ENCODE measurements at regions not wholly inside any gene's neighbourhood (a gene's known extent, or its start where the extent isn't known, plus 50 kb on each side); places are given as distances from the start of the nearest gene placed in this dataset.
A peak's percentile ranks its signal among the peaks of the same experiment; 100 is the strongest.

DNA sequence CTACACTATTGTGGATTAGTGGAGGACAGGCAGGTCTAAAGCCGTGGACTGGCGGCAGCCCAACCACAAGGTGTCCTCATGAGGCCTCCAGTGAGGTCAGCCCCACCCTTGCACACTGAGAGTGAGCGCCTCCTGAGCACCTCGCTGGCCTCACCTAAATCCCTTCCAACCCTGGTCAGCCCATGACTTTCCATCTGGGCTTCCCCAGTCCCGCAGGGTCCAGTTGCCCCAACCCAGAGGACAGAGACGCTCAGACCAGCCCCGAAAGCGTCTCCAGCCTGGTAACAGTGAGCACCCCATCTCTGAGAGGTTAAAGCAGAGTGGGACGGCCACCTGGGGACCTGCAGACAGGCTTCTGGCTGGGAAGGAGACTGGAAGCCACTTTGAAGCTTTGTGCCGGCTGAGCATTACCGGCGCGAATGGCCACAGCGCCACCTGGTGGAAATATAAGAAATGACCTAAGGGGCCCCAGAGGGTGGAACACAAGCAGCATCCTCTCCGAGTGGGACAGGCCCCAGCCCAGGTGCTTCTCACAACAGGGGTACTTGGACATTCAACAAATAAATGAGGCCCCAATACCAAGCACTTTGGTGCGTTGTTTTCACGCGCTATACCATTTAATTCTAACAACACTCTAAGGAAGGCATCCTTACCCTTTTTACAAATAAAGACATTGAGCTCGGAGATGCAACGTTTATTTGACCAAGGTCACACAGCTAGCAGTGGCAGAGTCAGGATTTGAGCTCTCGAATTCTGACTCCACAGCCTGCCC, 65.7 kb upstream of the TOP1 start (continued):
- TF ChIP-seq, protein P1, sequence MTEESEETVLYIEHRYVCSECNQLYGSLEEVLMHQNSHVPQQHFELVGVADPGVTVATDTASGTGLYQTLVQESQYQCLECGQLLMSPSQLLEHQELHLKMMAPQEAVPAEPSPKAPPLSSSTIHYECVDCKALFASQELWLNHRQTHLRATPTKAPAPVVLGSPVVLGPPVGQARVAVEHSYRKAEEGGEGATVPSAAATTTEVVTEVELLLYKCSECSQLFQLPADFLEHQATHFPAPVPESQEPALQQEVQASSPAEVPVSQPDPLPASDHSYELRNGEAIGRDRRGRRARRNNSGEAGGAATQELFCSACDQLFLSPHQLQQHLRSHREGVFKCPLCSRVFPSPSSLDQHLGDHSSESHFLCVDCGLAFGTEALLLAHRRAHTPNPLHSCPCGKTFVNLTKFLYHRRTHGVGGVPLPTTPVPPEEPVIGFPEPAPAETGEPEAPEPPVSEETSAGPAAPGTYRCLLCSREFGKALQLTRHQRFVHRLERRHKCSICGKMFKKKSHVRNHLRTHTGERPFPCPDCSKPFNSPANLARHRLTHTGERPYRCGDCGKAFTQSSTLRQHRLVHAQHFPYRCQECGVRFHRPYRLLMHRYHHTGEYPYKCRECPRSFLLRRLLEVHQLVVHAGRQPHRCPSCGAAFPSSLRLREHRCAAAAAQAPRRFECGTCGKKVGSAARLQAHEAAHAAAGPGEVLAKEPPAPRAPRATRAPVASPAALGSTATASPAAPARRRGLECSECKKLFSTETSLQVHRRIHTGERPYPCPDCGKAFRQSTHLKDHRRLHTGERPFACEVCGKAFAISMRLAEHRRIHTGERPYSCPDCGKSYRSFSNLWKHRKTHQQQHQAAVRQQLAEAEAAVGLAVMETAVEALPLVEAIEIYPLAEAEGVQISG (CRISPR knock-in tag; IDR thresholded peaks at IDR 0.05) = peak; percentile 55; the same call in 1 of the 2 replicates
- TF ChIP-seq KLF15 (CRISPR knock-in tag; IDR thresholded peaks at IDR 0.05; ENCODE audit: borderline replicate concordance) (0 out of 2 replicates have a peak, but pooled peaks have one; percentile 25), RELA (CRISPR knock-in tag; IDR thresholded peaks at IDR 0.05) (no peak), ZNF776 (CRISPR knock-in tag; IDR thresholded peaks at IDR 0.05) (0 out of 2 replicates have a peak, but pooled peaks have one; percentile 15), ZSCAN20 (CRISPR knock-in tag; IDR thresholded peaks at IDR 0.05; ENCODE audit: borderline replicate concordance) (no peak), ZNF263 (CRISPR knock-in tag; IDR thresholded peaks at IDR 0.05) (0 out of 2 replicates have a peak, but pooled peaks have one; percentile 15), NR2F6 (IDR thresholded peaks at IDR 0.05) (no peak), NR2F6 (CRISPR knock-in tag; IDR thresholded peaks at IDR 0.05) (peak; percentile 35; the same call in 1 of the 2 replicates), ZNF564 (CRISPR knock-in tag; IDR thresholded peaks at IDR 0.05) (no peak), ONECUT2 (CRISPR knock-in tag; IDR thresholded peaks at IDR 0.05) (no peak), ETV5 (CRISPR knock-in tag; IDR thresholded peaks at IDR 0.05; ENCODE audit: borderline replicate concordance) (peak; percentile 17; the same call in 1 of the 2 replicates), SNAI1 (CRISPR knock-in tag; IDR thresholded peaks at IDR 0.05; ENCODE audit: borderline replicate concordance) (0 out of 2 replicates have a peak, but pooled peaks have one; percentile 27), HIVEP1 (CRISPR knock-in tag; IDR thresholded peaks at IDR 0.05) (no peak; the same call in 1 of the 2 replicates), ZNF253 (CRISPR knock-in tag; IDR thresholded peaks at IDR 0.05; ENCODE audit: borderline replicate concordance) (no peak), ZNF30 (CRISPR knock-in tag; IDR thresholded peaks at IDR 0.05) (0 out of 2 replicates have a peak, but pooled peaks have one; percentile 30), ZNF350 (CRISPR knock-in tag; IDR thresholded peaks at IDR 0.05; ENCODE audit: borderline replicate concordance, low read depth) (peak; percentile 68; the same call in 1 of the 2 replicates), SPEN (CRISPR knock-in tag; IDR thresholded peaks at IDR 0.05; ENCODE audit: low read depth) (peak; percentile 42; the same call in 1 of the 2 replicates), NFYB (CRISPR knock-in tag; IDR thresholded peaks at IDR 0.05) (no peak)
- TF ChIP-seq, protein P2, sequence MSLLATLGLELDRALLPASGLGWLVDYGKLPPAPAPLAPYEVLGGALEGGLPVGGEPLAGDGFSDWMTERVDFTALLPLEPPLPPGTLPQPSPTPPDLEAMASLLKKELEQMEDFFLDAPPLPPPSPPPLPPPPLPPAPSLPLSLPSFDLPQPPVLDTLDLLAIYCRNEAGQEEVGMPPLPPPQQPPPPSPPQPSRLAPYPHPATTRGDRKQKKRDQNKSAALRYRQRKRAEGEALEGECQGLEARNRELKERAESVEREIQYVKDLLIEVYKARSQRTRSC (CRISPR knock-in tag; IDR thresholded peaks at IDR 0.05; ENCODE audit: low read depth) = no peak
- TF ChIP-seq, protein P3, sequence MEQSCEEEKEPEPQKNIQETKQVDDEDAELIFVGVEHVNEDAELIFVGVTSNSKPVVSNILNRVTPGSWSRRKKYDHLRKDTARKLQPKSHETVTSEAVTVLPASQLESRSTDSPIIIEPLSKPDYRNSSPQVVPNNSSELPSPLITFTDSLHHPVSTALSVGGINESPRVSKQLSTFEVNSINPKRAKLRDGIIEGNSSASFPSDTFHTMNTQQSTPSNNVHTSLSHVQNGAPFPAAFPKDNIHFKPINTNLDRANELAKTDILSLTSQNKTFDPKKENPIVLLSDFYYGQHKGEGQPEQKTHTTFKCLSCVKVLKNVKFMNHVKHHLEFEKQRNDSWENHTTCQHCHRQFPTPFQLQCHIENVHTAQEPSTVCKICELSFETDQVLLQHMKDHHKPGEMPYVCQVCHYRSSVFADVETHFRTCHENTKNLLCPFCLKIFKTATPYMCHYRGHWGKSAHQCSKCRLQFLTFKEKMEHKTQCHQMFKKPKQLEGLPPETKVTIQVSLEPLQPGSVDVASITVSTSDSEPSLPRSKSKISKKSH (CRISPR knock-in tag; IDR thresholded peaks at IDR 0.05; ENCODE audit: borderline replicate concordance) = 0 out of 2 replicates have a peak, but pooled peaks have one; percentile 49
- TF ChIP-seq, protein P4, sequence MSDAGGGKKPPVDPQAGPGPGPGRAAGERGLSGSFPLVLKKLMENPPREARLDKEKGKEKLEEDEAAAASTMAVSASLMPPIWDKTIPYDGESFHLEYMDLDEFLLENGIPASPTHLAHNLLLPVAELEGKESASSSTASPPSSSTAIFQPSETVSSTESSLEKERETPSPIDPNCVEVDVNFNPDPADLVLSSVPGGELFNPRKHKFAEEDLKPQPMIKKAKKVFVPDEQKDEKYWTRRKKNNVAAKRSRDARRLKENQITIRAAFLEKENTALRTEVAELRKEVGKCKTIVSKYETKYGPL (CRISPR knock-in tag; IDR thresholded peaks at IDR 0.05) = no peak
- TF ChIP-seq, protein P5, sequence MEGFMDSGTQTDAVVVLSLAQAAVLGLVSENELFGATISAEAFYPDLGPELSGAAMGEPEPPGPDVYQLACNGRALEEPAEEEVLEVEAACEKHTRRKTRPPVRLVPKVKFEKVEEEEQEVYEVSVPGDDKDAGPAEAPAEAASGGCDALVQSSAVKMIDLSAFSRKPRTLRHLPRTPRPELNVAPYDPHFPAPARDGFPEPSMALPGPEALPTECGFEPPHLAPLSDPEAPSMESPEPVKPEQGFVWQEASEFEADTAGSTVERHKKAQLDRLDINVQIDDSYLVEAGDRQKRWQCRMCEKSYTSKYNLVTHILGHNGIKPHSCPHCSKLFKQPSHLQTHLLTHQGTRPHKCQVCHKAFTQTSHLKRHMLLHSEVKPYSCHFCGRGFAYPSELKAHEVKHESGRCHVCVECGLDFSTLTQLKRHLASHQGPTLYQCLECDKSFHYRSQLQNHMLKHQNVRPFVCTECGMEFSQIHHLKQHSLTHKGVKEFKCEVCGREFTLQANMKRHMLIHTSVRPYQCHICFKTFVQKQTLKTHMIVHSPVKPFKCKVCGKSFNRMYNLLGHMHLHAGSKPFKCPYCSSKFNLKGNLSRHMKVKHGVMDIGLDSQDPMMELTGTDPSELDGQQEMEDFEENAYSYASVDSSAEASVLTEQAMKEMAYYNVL (CRISPR knock-in tag; IDR thresholded peaks at IDR 0.05; ENCODE audit: borderline replicate concordance) = 0 out of 2 replicates have a peak, but pooled peaks have one; percentile 9
